ENCODE measurements at regions not wholly inside any gene's neighbourhood (a gene's known extent, or its start where the extent isn't known, plus 50 kb on each side); places are given as distances from the start of the nearest gene placed in this dataset.

- no peak for DNase-seq (ENCODE audit: extremely low spot score, unreplicated experiment)
- H3K36me3 Mint-ChIP-seq (ENCODE audit: unreplicated experiment) = no peaks in the 10 kb centered on the region
- no peak overlapping the region for H3K4me3 Mint-ChIP-seq (ENCODE audit: unreplicated experiment)
- no peak for TF ChIP-seq CTCF (IDR thresholded peaks at IDR 0.05)
- H3K9me3 Mint-ChIP-seq (ENCODE audit: unreplicated experiment) = no peaks in the 10 kb centered on the region
- peaks cover 25% of the 10 kb centered on the region for H3K27me3 Mint-ChIP-seq (ENCODE audit: unreplicated experiment)
- peaks cover 5% of the 10 kb centered on the region for H3K4me1 Mint-ChIP-seq (ENCODE audit: unreplicated experiment)
- H3K27ac Mint-ChIP-seq (ENCODE audit: unreplicated experiment) = no peak overlapping the region
Observed at GRCh38 chr9:96048104-96048955, 172.8 kb downstream of the ERCC6L2 start.

GRCh38 chr9:96047741-96048103, 172.2 kb downstream of the ERCC6L2 start:
- H3K9me3 Mint-ChIP-seq (ENCODE audit: unreplicated experiment) = no peaks in the 10 kb centered on the region
- no peaks in the 10 kb centered on the region for H3K36me3 Mint-ChIP-seq (ENCODE audit: unreplicated experiment)
- no peak for TF ChIP-seq CTCF (IDR thresholded peaks at IDR 0.05)
- H3K4me1 Mint-ChIP-seq (ENCODE audit: unreplicated experiment) = peaks cover 5% of the 10 kb centered on the region
- no peak overlapping the region for H3K4me3 Mint-ChIP-seq (ENCODE audit: unreplicated experiment)
- peaks cover 25% of the 10 kb centered on the region for H3K27me3 Mint-ChIP-seq (ENCODE audit: unreplicated experiment)
- no peak for DNase-seq (ENCODE audit: extremely low spot score, unreplicated experiment)
- H3K27ac Mint-ChIP-seq (ENCODE audit: unreplicated experiment) = no peak overlapping the region

GRCh38 chr9:96047116-96047639, 171.7 kb downstream of the ERCC6L2 start:
- H3K9me3 Mint-ChIP-seq (ENCODE audit: unreplicated experiment) = no peaks in the 10 kb centered on the region
- no peak overlapping the region for H3K27ac Mint-ChIP-seq (ENCODE audit: unreplicated experiment)
- H3K36me3 Mint-ChIP-seq (ENCODE audit: unreplicated experiment) = no peaks in the 10 kb centered on the region
- H3K27me3 Mint-ChIP-seq (ENCODE audit: unreplicated experiment) = peaks cover 27% of the 10 kb centered on the region
- DNase-seq (ENCODE audit: extremely low spot score, unreplicated experiment) = no peak
- H3K4me3 Mint-ChIP-seq (ENCODE audit: unreplicated experiment) = no peak overlapping the region
- peaks cover 5% of the 10 kb centered on the region for H3K4me1 Mint-ChIP-seq (ENCODE audit: unreplicated experiment)
- no peak for TF ChIP-seq CTCF (IDR thresholded peaks at IDR 0.05)

- no peak overlapping the region for H3K27ac Mint-ChIP-seq (ENCODE audit: unreplicated experiment)
- no peaks in the 10 kb centered on the region for H3K9me3 Mint-ChIP-seq (ENCODE audit: unreplicated experiment)
- H3K36me3 Mint-ChIP-seq (ENCODE audit: unreplicated experiment) = no peaks in the 10 kb centered on the region
- H3K4me1 Mint-ChIP-seq (ENCODE audit: unreplicated experiment) = peaks cover 5% of the 10 kb centered on the region
- H3K4me3 Mint-ChIP-seq (ENCODE audit: unreplicated experiment) = no peak overlapping the region
- H3K27me3 Mint-ChIP-seq (ENCODE audit: unreplicated experiment) = peaks cover 21% of the 10 kb centered on the region
- no peak for TF ChIP-seq CTCF (IDR thresholded peaks at IDR 0.05)
- DNase-seq (ENCODE audit: extremely low spot score, unreplicated experiment) = no peak
Observed at GRCh38 chr9:96045811-96046210, 170.3 kb downstream of the ERCC6L2 start.

GRCh38 chr9:96044401-96044800, 168.9 kb downstream of the ERCC6L2 start:
- Mint-ChIP-seq H3K27ac (ENCODE audit: unreplicated experiment) (no peak overlapping the region), H3K9me3 (ENCODE audit: unreplicated experiment) (peaks cover under 1% of the 10 kb centered on the region), H3K4me3 (ENCODE audit: unreplicated experiment) (no peak overlapping the region), H3K36me3 (ENCODE audit: unreplicated experiment) (no peaks in the 10 kb centered on the region), H3K4me1 (ENCODE audit: unreplicated experiment) (peaks cover 5% of the 10 kb centered on the region), H3K27me3 (ENCODE audit: unreplicated experiment) (peaks cover 21% of the 10 kb centered on the region)
- no peak for DNase-seq (ENCODE audit: extremely low spot score, unreplicated experiment)
- TF ChIP-seq CTCF (IDR thresholded peaks at IDR 0.05) = no peak

Measured in osteocyte (in vitro differentiated cells).